K562 (cell line): ENCODE measurements at regions not wholly inside any gene's neighbourhood (a gene's known extent, or its start where the extent isn't known, plus 50 kb on each side); places are given as distances from the start of the nearest gene placed in this dataset.

ENCODE experiments used
- ATAC-seq: fragments of 200-7000 bp; cut with Tn5 transposase; 3 replicates; pipeline ENCODE4 v1.9.1; 2020; ENCODE audit warnings: moderate library complexity
- BruUV-seq: library from RNA; stranded (reverse); fragments of 400-500 nt; replicated peaks from 2 replicates; lab custom pipeline; 2021; lab: Mats Ljungman, UMichigan
- CTCF ChIA-PET: fragments of 300-600 bp; formaldehyde crosslinking; extraction: SDS; loops from one replicate; lab custom pipeline; 2021; ENCODE audit warnings: low intra/inter-chr PET ratio; lab: Yijun Ruan, JAX
- POLR2A ChIA-PET: fragments of 300-600, 350-650 bp; sonication (Branson Sonifier 250); formaldehyde crosslinking; extraction: SDS; loops from one replicate; lab custom pipeline; 2021; ENCODE audit warnings: antibody characterized with exemption, inconsistent platforms; lab: Yijun Ruan, JAX
- DNase-seq, 4 experiments: peaks; one replicate each; pipeline versions ENCODE4 v3.0.0 to v3.0.0-alpha.2; 2011 to 2018; ENCODE audit warnings: low spot score in 3 of 4, mixed read lengths in 3 of 4; ENCODE audit errors: extremely low read depth in 1 of 4
- FAIRE-seq: peaks from 2 replicates; lab custom pipeline; 2011; peaks lifted over from hg19 to GRCh38; lab: Jason Lieb, UNC
- H2AFZ ChIP-seq: 2 replicates; pipeline ENCODE4 v1.6.0; 2011; ENCODE audit warnings: low read depth, low read length, control low read depth, inconsistent platforms
- H3K27ac ChIP-seq: fragments of 200-600 bp; 3 replicates; pipeline ENCODE4 v1.8.0; 2011; ENCODE audit warnings: low read depth, mild to moderate bottlenecking, control low read depth, inconsistent platforms, low read length, moderate library complexity, mixed read lengths; ENCODE audit errors: extremely low read depth
- H3K27me3 ChIP-seq, 2 experiments: fragments of 300-600 bp in 1 of 2; 2 replicates in 1 of 2; 3 replicates in 1 of 2; pipeline versions ENCODE4 v1.6.0 to v1.8.0; 2011; ENCODE audit warnings: inconsistent platforms in 2 of 2, low read length in 2 of 2, mild to moderate bottlenecking in 1 of 2, mixed read lengths in 1 of 2, moderate library complexity in 1 of 2; ENCODE audit not compliant: control insufficient read depth in 2 of 2, insufficient read depth in 2 of 2
- H3K36me3 ChIP-seq: fragments of 300-600 bp; 3 replicates; pipeline ENCODE4 v1.8.0; 2011; ENCODE audit warnings: mild to moderate bottlenecking, low read length, inconsistent platforms; ENCODE audit not compliant: control insufficient read depth, insufficient read depth
- H3K4me1 ChIP-seq, 2 experiments: fragments of 200-600 bp in 1 of 2; replicated peaks in 1 of 2; 2 replicates in 1 of 2; 3 replicates in 1 of 2; pipeline versions ENCODE4 v1.5.1 to v1.8.0; 2011; ENCODE audit warnings: inconsistent platforms in 2 of 2, low read length in 2 of 2, mild to moderate bottlenecking in 1 of 2, mixed read lengths in 1 of 2, moderate library complexity in 1 of 2; ENCODE audit not compliant: control insufficient read depth in 2 of 2, insufficient read depth in 2 of 2
- H3K4me2 ChIP-seq: 2 replicates; pipeline ENCODE4 v1.6.1; 2011; ENCODE audit warnings: low read length, control low read depth, inconsistent platforms, mixed read lengths; ENCODE audit not compliant: insufficient read depth
- H3K4me3 ChIP-seq: fragments of 200-600 bp; sonication (generic), shearing (Covaris generic); 2 replicates; pipeline ENCODE4 v1.5.1; 2016; ENCODE audit warnings: control low read depth, inconsistent platforms
- H3K79me2 ChIP-seq: fragments of 200-600 bp; 3 replicates; pipeline ENCODE4 v1.8.0; 2011; ENCODE audit warnings: low read length, inconsistent platforms; ENCODE audit not compliant: control insufficient read depth, insufficient read depth
- H3K9ac ChIP-seq, 2 experiments: 2 replicates each; pipeline versions ENCODE4 v1.6.0 to v1.6.1; 2011; ENCODE audit warnings: low read depth in 2 of 2, low read length in 2 of 2, control low read depth in 1 of 2, inconsistent platforms in 1 of 2, mild to moderate bottlenecking in 1 of 2, mixed read lengths in 1 of 2; ENCODE audit not compliant: insufficient read depth in 1 of 2
- H3K9me1 ChIP-seq: one replicate; pipeline ENCODE4 v1.6.0; 2011; ENCODE audit warnings: inconsistent platforms, mild to moderate bottlenecking, low read length, moderate library complexity; ENCODE audit not compliant: control insufficient read depth, insufficient read depth
- H3K9me3 ChIP-seq: replicated peaks from 2 replicates; pipeline ENCODE4 v1.5.1; 2011; ENCODE audit warnings: low read depth, low read length, inconsistent platforms; ENCODE audit not compliant: control insufficient read depth, insufficient read depth
- H4K20me1 ChIP-seq: replicated peaks from 2 replicates; pipeline ENCODE4 v1.6.1; 2011; ENCODE audit warnings: low read length, inconsistent platforms, mixed read lengths; ENCODE audit not compliant: control insufficient read depth, insufficient read depth
- CBFB ChIP-seq: sonication (generic); formaldehyde crosslinking; IDR thresholded peaks from 2 replicates; pipeline ENCODE4 v1.4.0; 2020; ENCODE audit warnings: mild to moderate bottlenecking, missing genetic modification reagents
- CHD1 ChIP-seq: fragments of 200-600 bp; sonication (generic); IDR thresholded peaks from one replicate; pipeline ENCODE4 v1.6.1; 2012; ENCODE audit warnings: mild to moderate bottlenecking, moderate library complexity, low read length, inconsistent platforms
- POLR2AphosphoS2 ChIP-seq: IDR thresholded peaks from 2 replicates; pipeline ENCODE4 v1.6.1; 2012; ENCODE audit warnings: low read length, improper control_type of control experiment
- PRMT5 ChIP-seq: sonication (generic); formaldehyde crosslinking; IDR thresholded peaks from 2 replicates; pipeline ENCODE4 v1.5.0; 2020; ENCODE audit warnings: missing genetic modification reagents
- SIRT6 ChIP-seq: IDR thresholded peaks from one replicate; pipeline ENCODE4 v1.6.1; 2012; ENCODE audit warnings: low read depth, mild to moderate bottlenecking, control low read depth, inconsistent platforms, low read length, moderate library complexity
- SNRNP70 ChIP-seq: fragments of 200-400 bp; formaldehyde crosslinking; optimal IDR thresholded peaks from 2 replicates; pipeline ENCODE3; 2017; ENCODE audit warnings: low read depth, low read length
- ZNF507 ChIP-seq: conservative IDR thresholded peaks from 2 replicates; pipeline ENCODE4 v1.6.1; 2017; ENCODE audit warnings: missing genetic modification characterization, missing compliant biosample characterization
- ZNF561 ChIP-seq: fragments of 450-650 bp; formaldehyde crosslinking; conservative IDR thresholded peaks from 2 replicates; pipeline ENCODE4 v1.4.0; 2020; ENCODE audit warnings: mild to moderate bottlenecking, moderate library complexity
- ZNF695 ChIP-seq: fragments of 450-650 bp; formaldehyde crosslinking; IDR thresholded peaks from 2 replicates; pipeline ENCODE4 v1.4.0; 2020; ENCODE audit warnings: mild to moderate bottlenecking, moderate library complexity
- WGBS: fragments of 100-300 bp; shearing (Covaris generic); methylation state at CpG from one replicate; pipeline ENCODE4 v1.1.6; 2016; ENCODE audit warnings: low coverage, mixed read lengths; ENCODE audit not compliant: insufficient coverage; ENCODE audit errors: missing lambda C conversion rate; 5-methylcytosine and 5-hydroxymethylcytosine counted together
- in situ Hi-C: fragments of 300-500 bp; cut with MboI; formaldehyde crosslinking; loops from 4 replicates; pipeline ENCODE4 v1.15.0; 2018; ENCODE audit warnings: inconsistent platforms, mixed read lengths
- intact Hi-C: fragments of 100-400 bp; cut with micrococcal nuclease; formaldehyde crosslinking; loops from 2 replicates; pipeline ENCODE4 v1.14.2; 2022
- TF ChIP-seq, protein P1 (sequence below): fragments of 250-450 bp; sonication (Bioruptor Pico); IDR thresholded peaks from 2 replicates; pipeline ENCODE4 v1.4.0; 2020
- TF ChIP-seq, protein P2 (sequence below): fragments of 450-650 bp; IDR thresholded peaks from 2 replicates; pipeline ENCODE4 v1.7.1; 2018; ENCODE audit warnings: mild to moderate bottlenecking, low read depth; ENCODE audit not compliant: partially characterized antibody

DNA sequence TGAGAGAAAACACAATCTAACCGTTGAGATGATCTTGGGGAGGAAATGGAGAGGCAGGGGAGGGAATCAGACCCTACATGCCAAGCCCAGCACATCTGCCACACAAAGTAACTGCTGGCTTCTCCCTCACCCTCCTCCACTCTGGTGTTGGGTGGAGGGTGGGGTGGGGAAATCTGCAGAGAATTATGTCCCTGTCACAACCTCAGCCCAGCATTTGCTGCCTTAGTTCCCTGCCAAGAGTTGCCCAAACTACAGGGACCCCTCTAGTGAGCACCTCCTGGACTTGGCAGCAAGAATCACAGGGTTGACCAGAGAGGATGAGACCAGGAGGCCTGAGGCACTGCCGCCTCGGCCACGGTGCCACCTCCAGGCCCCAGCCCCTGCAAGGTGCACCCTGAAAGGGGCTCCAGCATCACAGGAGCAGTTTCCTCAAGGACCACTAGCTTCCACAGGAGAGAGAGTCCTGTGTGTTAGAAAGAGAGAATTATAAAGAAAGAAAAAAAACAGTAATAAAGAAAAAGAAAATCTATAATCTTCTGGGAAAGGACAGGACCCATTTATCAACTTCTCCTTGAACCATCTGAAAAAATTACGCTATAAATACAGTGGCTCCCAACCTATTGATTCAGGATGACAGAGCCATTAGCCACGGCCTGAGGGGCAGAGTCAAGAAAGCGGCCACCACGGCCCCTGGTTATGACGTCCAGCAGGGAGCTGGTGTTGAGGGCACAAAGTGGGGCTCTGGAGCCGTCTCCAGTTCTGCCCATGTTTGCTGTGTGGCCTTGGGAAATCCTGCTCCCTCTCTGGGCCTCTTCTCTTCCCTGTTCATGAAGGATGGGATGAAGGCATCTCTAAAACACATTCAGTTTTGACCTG is 451.7 kb downstream of the MATN1 start:
- peaks cover 0 to 6% of the 10 kb centered on the region in 2 experiments; a peak in 1 of 5 replicates for H3K27me3 ChIP-seq
- no peaks in the 10 kb centered on the region for H3K9me3 ChIP-seq
- POLR2A ChIA-PET = interaction anchor here (0.6 kb wide), 1 partner anchor 326 kb away, joined by 3 read pairs; no protein-coding TSS in a partner anchor
- H2AFZ ChIP-seq = no peak overlapping the region
- H3K4me2 ChIP-seq = no peak overlapping the region
- no peak for FAIRE-seq
- no peak for ATAC-seq
- CTCF ChIA-PET = no interaction called here
- BruUV-seq = no TSS peak
- H4K20me1 ChIP-seq = no peaks in the 10 kb centered on the region
- no peak for DNase-seq
- H3K79me2 ChIP-seq = no peaks in the 10 kb centered on the region
- in situ Hi-C loops = no loop called here
- intact Hi-C loops = no loop called here
- H3K4me3 ChIP-seq = no peak overlapping the region
- H3K4me1 ChIP-seq = no peaks in the 10 kb centered on the region
- WGBS = 0% methylated on average over 10 of the region's 10 CpGs
- no peak for TF ChIP-seq ZNF507 (tag)
- TF ChIP-seq, protein P1, sequence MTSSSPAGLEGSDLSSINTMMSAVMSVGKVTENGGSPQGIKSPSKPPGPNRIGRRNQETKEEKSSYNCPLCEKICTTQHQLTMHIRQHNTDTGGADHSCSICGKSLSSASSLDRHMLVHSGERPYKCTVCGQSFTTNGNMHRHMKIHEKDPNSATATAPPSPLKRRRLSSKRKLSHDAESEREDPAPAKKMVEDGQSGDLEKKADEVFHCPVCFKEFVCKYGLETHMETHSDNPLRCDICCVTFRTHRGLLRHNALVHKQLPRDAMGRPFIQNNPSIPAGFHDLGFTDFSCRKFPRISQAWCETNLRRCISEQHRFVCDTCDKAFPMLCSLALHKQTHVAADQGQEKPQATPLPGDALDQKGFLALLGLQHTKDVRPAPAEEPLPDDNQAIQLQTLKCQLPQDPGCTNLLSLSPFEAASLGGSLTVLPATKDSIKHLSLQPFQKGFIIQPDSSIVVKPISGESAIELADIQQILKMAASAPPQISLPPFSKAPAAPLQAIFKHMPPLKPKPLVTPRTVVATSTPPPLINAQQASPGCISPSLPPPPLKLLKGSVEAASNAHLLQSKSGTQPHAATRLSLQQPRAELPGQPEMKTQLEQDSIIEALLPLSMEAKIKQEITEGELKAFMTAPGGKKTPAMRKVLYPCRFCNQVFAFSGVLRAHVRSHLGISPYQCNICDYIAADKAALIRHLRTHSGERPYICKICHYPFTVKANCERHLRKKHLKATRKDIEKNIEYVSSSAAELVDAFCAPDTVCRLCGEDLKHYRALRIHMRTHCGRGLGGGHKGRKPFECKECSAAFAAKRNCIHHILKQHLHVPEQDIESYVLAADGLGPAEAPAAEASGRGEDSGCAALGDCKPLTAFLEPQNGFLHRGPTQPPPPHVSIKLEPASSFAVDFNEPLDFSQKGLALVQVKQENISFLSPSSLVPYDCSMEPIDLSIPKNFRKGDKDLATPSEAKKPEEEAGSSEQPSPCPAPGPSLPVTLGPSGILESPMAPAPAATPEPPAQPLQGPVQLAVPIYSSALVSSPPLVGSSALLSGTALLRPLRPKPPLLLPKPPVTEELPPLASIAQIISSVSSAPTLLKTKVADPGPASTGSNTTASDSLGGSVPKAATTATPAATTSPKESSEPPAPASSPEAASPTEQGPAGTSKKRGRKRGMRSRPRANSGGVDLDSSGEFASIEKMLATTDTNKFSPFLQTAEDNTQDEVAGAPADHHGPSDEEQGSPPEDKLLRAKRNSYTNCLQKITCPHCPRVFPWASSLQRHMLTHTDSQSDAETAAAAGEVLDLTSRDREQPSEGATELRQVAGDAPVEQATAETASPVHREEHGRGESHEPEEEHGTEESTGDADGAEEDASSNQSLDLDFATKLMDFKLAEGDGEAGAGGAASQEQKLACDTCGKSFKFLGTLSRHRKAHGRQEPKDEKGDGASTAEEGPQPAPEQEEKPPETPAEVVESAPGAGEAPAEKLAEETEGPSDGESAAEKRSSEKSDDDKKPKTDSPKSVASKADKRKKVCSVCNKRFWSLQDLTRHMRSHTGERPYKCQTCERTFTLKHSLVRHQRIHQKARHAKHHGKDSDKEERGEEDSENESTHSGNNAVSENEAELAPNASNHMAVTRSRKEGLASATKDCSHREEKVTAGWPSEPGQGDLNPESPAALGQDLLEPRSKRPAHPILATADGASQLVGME = no peak
- no peak for TF ChIP-seq SIRT6
- TF ChIP-seq, protein P2, sequence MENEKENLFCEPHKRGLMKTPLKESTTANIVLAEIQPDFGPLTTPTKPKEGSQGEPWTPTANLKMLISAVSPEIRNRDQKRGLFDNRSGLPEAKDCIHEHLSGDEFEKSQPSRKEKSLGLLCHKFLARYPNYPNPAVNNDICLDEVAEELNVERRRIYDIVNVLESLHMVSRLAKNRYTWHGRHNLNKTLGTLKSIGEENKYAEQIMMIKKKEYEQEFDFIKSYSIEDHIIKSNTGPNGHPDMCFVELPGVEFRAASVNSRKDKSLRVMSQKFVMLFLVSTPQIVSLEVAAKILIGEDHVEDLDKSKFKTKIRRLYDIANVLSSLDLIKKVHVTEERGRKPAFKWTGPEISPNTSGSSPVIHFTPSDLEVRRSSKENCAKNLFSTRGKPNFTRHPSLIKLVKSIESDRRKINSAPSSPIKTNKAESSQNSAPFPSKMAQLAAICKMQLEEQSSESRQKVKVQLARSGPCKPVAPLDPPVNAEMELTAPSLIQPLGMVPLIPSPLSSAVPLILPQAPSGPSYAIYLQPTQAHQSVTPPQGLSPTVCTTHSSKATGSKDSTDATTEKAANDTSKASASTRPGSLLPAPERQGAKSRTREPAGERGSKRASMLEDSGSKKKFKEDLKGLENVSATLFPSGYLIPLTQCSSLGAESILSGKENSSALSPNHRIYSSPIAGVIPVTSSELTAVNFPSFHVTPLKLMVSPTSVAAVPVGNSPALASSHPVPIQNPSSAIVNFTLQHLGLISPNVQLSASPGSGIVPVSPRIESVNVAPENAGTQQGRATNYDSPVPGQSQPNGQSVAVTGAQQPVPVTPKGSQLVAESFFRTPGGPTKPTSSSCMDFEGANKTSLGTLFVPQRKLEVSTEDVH = no peak
- TF ChIP-seq CBFB = no peak
- TF ChIP-seq ZNF561 (CRISPR knock-in tag) = no peak
- TF ChIP-seq CHD1 = no peak
- no peak for TF ChIP-seq SNRNP70
- no peak for TF ChIP-seq PRMT5 (CRISPR knock-in tag)
- no peak for TF ChIP-seq ZNF695
- no peak for TF ChIP-seq POLR2AphosphoS2
- H3K9ac ChIP-seq = no peak overlapping the region
- H3K36me3 ChIP-seq = no peaks in the 10 kb centered on the region
- no peak overlapping the region for H3K27ac ChIP-seq
- peaks cover 2% of the 10 kb centered on the region for H3K9me1 ChIP-seq
